ENCODE measurements at regions not wholly inside any gene's neighbourhood (a gene's known extent, or its start where the extent isn't known, plus 50 kb on each side); places are given as distances from the start of the nearest gene placed in this dataset.

- no peak for DNase-seq
- Mint-ChIP-seq H3K4me3 (no peak overlapping the region), H3K4me1 (no peaks in the 10 kb centered on the region), H3K27ac (no peak overlapping the region), H3K36me3 (ENCODE audit: low read depth) (no peaks in the 10 kb centered on the region), H3K27me3 (peaks cover 17% of the 10 kb centered on the region), H3K9me3 (ENCODE audit: low read depth) (peaks cover 2% of the 10 kb centered on the region)
- CTCF ChIA-PET, result no interaction called here
- POLR2A ChIA-PET, result no interaction called here
- ATAC-seq, result no peak
- intact Hi-C loops (cut with DNase I, micrococcal nuclease), result no loop called here
These were observed 215.6 kb downstream of the QKI start for GRCh38 chr6:163630096-163630495.

Measured in activated CD4-positive, alpha-beta T cell treated with anti-CD3 and anti-CD28 coated beads for 36 hours (primary cell).